IMR-90 (cell line): ENCODE measurements at regions not wholly inside any gene's neighbourhood (a gene's known extent, or its start where the extent isn't known, plus 50 kb on each side); places are given as distances from the start of the nearest gene placed in this dataset.

Experiments used
- ATAC-seq: fragments of 200-7000 bp; cut with Tn5 transposase; 2 replicates; pipeline ENCODE4 v1.9.1; 2020; ENCODE audit warnings: low read depth, mild to moderate bottlenecking, moderate library complexity
- BruUV-seq: library from RNA; stranded (reverse); fragments of 400-500 nt; replicated peaks from 2 replicates; lab custom pipeline; 2021; lab: Mats Ljungman, UMichigan
- CTCF ChIA-PET: fragments of 300-600 bp; formaldehyde crosslinking; extraction: SDS; loops from one replicate; lab custom pipeline; 2021; ENCODE audit warnings: antibody characterized with exemption; lab: Yijun Ruan, JAX
- POLR2A ChIA-PET: fragments of 300-600 bp; sonication (Branson Sonifier 250); formaldehyde crosslinking; loops from one replicate; lab custom pipeline; 2022; ENCODE audit warnings: antibody characterized with exemption; ENCODE audit not compliant: unreplicated experiment; lab: Charles Lee
- DNase-seq: peaks from one replicate; pipeline ENCODE4 v3.0.0; 2013
- H2AFZ ChIP-seq: replicated peaks from 2 replicates; pipeline ENCODE3; 2013; ENCODE audit warnings: low read length, mild to moderate bottlenecking; ENCODE audit not compliant: poor library complexity
- H2AK5ac ChIP-seq: 2 replicates; pipeline ENCODE4 v1.6.1; 2013; ENCODE audit warnings: low read depth, low read length, inconsistent platforms
- H2AK9ac ChIP-seq: replicated peaks from 2 replicates; pipeline ENCODE3; 2013; ENCODE audit warnings: mild to moderate bottlenecking, low read depth, low read length, moderate library complexity; ENCODE audit not compliant: poor library complexity
- H2BK120ac ChIP-seq: 2 replicates; pipeline ENCODE4 v1.6.1; 2013; ENCODE audit warnings: low read depth, low read length, inconsistent platforms
- H2BK15ac ChIP-seq: 3 replicates; pipeline ENCODE4 v1.6.1; 2013; ENCODE audit warnings: low read depth, low read length, inconsistent platforms
- H2BK20ac ChIP-seq: 2 replicates; pipeline ENCODE4 v1.6.1; 2013; ENCODE audit warnings: low read depth, mild to moderate bottlenecking, inconsistent platforms, low read length, moderate library complexity
- H2BK5ac ChIP-seq: 2 replicates; pipeline ENCODE4 v1.6.1; 2013; ENCODE audit warnings: mild to moderate bottlenecking, low read depth, low read length, inconsistent platforms; ENCODE audit not compliant: poor library complexity, severe bottlenecking
- H3K14ac ChIP-seq: replicated peaks from 2 replicates; pipeline ENCODE4 v1.6.1; 2013; ENCODE audit warnings: low read depth, low read length, inconsistent platforms
- H3K18ac ChIP-seq: 2 replicates; pipeline ENCODE4 v1.6.1; 2013; ENCODE audit warnings: low read depth, low read length, control low read depth
- H3K23ac ChIP-seq: 2 replicates; pipeline ENCODE4 v1.6.1; 2013; ENCODE audit warnings: low read depth, low read length, inconsistent platforms
- H3K27ac ChIP-seq: 2 replicates; pipeline ENCODE4 v1.5.1; 2013; ENCODE audit warnings: mild to moderate bottlenecking, control low read depth, low read length; ENCODE audit not compliant: insufficient read depth
- H3K27me3 ChIP-seq: 2 replicates; pipeline ENCODE4 v1.6.1; 2013; ENCODE audit warnings: low read length; ENCODE audit not compliant: control insufficient read depth, insufficient read depth
- H3K36me3 ChIP-seq: 2 replicates; pipeline ENCODE4 v1.6.1; 2013; ENCODE audit warnings: low read length, mixed read lengths; ENCODE audit not compliant: control insufficient read depth, insufficient read depth
- H3K4ac ChIP-seq: 2 replicates; pipeline ENCODE4 v1.6.1; 2013; ENCODE audit warnings: low read depth, low read length, inconsistent platforms
- H3K4me1 ChIP-seq: 2 replicates; pipeline ENCODE4 v1.6.1; 2013; ENCODE audit warnings: low read length, mixed read lengths; ENCODE audit not compliant: control insufficient read depth, insufficient read depth
- H3K4me2 ChIP-seq: 2 replicates; pipeline ENCODE4 v1.6.1; 2013; ENCODE audit warnings: low read depth, mild to moderate bottlenecking, control low read depth, low read length, moderate library complexity
- H3K4me3 ChIP-seq: 2 replicates; pipeline ENCODE4 v1.5.1; 2013; ENCODE audit warnings: low read depth, mild to moderate bottlenecking, control low read depth, low read length, moderate library complexity; ENCODE audit not compliant: insufficient read depth
- H3K56ac ChIP-seq: 2 replicates; pipeline ENCODE4 v1.6.1; 2013; ENCODE audit warnings: low read length, inconsistent platforms; ENCODE audit not compliant: insufficient read depth; ENCODE audit errors: extremely low read depth
- H3K79me1 ChIP-seq, 2 experiments: 2 replicates each; pipeline ENCODE4 v1.6.1; 2013; ENCODE audit warnings: low read length in 2 of 2, inconsistent platforms in 1 of 2, low read depth in 1 of 2
- H3K9ac ChIP-seq: 2 replicates; pipeline ENCODE4 v1.6.1; 2013; ENCODE audit warnings: low read depth, low read length, control low read depth
- H3K9me1 ChIP-seq: 2 replicates; pipeline ENCODE4 v1.6.1; 2013; ENCODE audit warnings: low read length, inconsistent platforms; ENCODE audit not compliant: insufficient read depth
- H3K9me3 ChIP-seq: 2 replicates; pipeline ENCODE4 v1.6.1; 2013; ENCODE audit warnings: low read length; ENCODE audit not compliant: control insufficient read depth, insufficient read depth
- H4K20me1 ChIP-seq: 2 replicates; pipeline ENCODE4 v1.6.1; 2013; ENCODE audit warnings: low read length, inconsistent platforms; ENCODE audit not compliant: insufficient read depth
- H4K5ac ChIP-seq: 2 replicates; pipeline ENCODE4 v1.6.1; 2013; ENCODE audit warnings: mild to moderate bottlenecking, low read depth, low read length, control low read depth
- H4K8ac ChIP-seq, 2 experiments: 2 replicates each; pipeline ENCODE4 v1.6.1; 2013; ENCODE audit warnings: low read depth in 2 of 2, low read length in 2 of 2, control low read depth in 1 of 2, inconsistent platforms in 1 of 2
- H4K91ac ChIP-seq: 2 replicates; pipeline ENCODE4 v1.6.1; 2013; ENCODE audit warnings: low read depth, low read length, inconsistent platforms; ENCODE audit not compliant: insufficient read depth
- BHLHE40 ChIP-seq: fragments of 150-350 bp; IDR thresholded peaks from 2 replicates; pipeline ENCODE4 v1.6.1; 2016; ENCODE audit warnings: mild to moderate bottlenecking, low read depth, low read length
- CEBPB ChIP-seq: IDR thresholded peaks from 2 replicates; pipeline ENCODE4 v1.6.1; 2012; ENCODE audit warnings: low read depth, low read length, improper control_type of control experiment
- CHD1 ChIP-seq: IDR thresholded peaks from 2 replicates; pipeline ENCODE4 v1.6.1; 2012; ENCODE audit warnings: low read depth, low read length, improper control_type of control experiment
- CTCF ChIP-seq: conservative IDR thresholded peaks from 2 replicates; pipeline ENCODE4 v1.5.1; 2012; ENCODE audit warnings: mild to moderate bottlenecking, low read depth, low read length, improper control_type of control experiment
- FOS ChIP-seq: fragments of 150-350 bp; IDR thresholded peaks from 2 replicates; pipeline ENCODE4 v1.6.1; 2016; ENCODE audit warnings: low read depth, low read length
- MAFK ChIP-seq: IDR thresholded peaks from 2 replicates; pipeline ENCODE4 v1.6.1; 2012; ENCODE audit warnings: low read depth, low read length, improper control_type of control experiment
- MAZ ChIP-seq: IDR thresholded peaks from 2 replicates; pipeline ENCODE4 v1.6.1; 2012; ENCODE audit warnings: low read depth, mild to moderate bottlenecking, low read length, improper control_type of control experiment, moderate library complexity, borderline replicate concordance
- NFE2L2 ChIP-seq: fragments of 150-350 bp; IDR thresholded peaks from 2 replicates; pipeline ENCODE4 v1.6.1; 2016; ENCODE audit warnings: low read depth, mild to moderate bottlenecking, low read length
- POLR2A ChIP-seq: IDR thresholded peaks from 2 replicates; pipeline ENCODE4 v1.6.1; 2012; ENCODE audit warnings: mild to moderate bottlenecking, low read depth, low read length
- RAD21 ChIP-seq: IDR thresholded peaks from 2 replicates; pipeline ENCODE4 v1.6.1; 2012; ENCODE audit warnings: low read length, improper control_type of control experiment
- RCOR1 ChIP-seq: IDR thresholded peaks from 2 replicates; pipeline ENCODE4 v1.6.1; 2012; ENCODE audit warnings: mild to moderate bottlenecking, low read length, improper control_type of control experiment; ENCODE audit not compliant: insufficient replicate concordance
- SMC3 ChIP-seq: fragments of 150-350 bp; IDR thresholded peaks from 2 replicates; pipeline ENCODE4 v1.6.1; 2016; ENCODE audit warnings: low read depth, mild to moderate bottlenecking, antibody characterized with exemption, low read length, moderate library complexity
- USF2 ChIP-seq: fragments of 150-350 bp; IDR thresholded peaks from 2 replicates; pipeline ENCODE4 v1.6.1; 2017; ENCODE audit warnings: mild to moderate bottlenecking, antibody characterized with exemption, low read length, low read depth
- WGBS, 2 experiments: methylation state at CpG; one replicate each; pipeline versions ENCODE4 v1.1.5 to v1.1.7; 2013; ENCODE audit warnings: missing lambda C conversion rate in 2 of 2; ENCODE audit not compliant: insufficient read length in 1 of 2; ENCODE audit errors: extremely low coverage in 2 of 2; 5-methylcytosine and 5-hydroxymethylcytosine counted together
- dilution Hi-C: fragments of 300-500 bp; cut with HindIII; formaldehyde crosslinking; loops from one replicate; pipeline ENCODE4 v1.14.3; 2018; ENCODE audit warnings: low sequenced_read_pairs; ENCODE audit not compliant: unreplicated experiment
- in situ Hi-C: fragments of 300-500 bp; cut with MboI; formaldehyde crosslinking; loops from 3 replicates; pipeline ENCODE4 v1.14.3; 2019; ENCODE audit warnings: low sequenced_read_pairs, inconsistent platforms, mixed read lengths
- intact Hi-C: fragments of 100-400 bp; cut with micrococcal nuclease; formaldehyde crosslinking; loops from 2 replicates; pipeline ENCODE4 v1.10.0; 2022
- TF ChIP-seq, protein P1 (sequence below): fragments of 150-350 bp; IDR thresholded peaks from 2 replicates; pipeline ENCODE4 v1.6.1; 2016; ENCODE audit warnings: low read depth, mild to moderate bottlenecking, low read length, moderate library complexity, borderline replicate concordance

DNA sequence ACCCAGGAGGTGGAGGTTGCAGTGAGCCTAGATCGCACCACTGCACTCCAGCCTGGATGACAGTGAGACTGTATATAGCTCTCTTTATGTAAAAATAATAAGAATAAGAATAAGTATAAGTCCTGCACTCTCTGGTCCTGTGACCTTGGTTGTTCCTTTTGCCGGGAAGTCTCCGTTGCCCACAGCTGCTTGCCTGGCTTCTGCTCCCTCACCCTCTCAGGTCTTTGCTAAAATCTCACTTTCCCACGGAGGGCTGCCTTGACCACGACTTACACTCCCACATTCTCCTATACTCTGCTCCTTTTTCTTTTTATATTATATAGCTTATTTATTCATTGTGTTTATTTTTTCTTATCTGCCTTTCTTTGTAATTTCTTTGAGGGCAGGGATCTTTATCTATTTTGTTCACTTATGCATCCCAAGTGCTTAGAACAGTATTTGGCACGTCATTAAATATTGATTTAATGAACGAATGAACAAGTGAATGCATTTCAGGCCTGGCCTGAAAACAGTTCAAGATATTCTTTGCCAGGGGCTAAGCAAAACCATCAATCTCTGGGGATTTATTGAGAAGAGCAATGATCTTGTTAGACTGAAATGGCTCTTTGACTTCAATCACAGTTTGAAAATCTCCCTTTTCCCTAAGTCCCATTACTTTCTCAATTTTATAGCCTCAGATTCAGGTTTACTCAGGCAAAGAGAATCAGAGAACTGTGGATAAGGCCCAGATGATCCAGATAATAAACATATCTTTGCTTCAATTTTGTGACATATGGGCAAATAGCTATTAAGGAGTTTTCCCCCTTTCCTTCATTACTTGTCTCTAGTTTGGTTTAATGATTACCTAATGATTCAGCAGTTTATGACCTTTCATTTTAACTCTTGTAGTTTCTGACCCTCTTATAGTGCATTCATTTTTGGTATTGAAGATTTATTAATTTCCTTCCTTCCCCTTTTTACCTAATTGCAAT lies 60.8 kb upstream of the TMC1 start:
- 0 out of 2 replicates have a peak, but pooled peaks cover 4% of the 10 kb centered on the region for H3K4me1 ChIP-seq
- H2AFZ ChIP-seq: no peak overlapping the region
- H2BK15ac ChIP-seq: peak overlapping the region; percentile 88; the same call in 1 of the 3 replicates
- H2AK5ac ChIP-seq: no peak overlapping the region
- no peak overlapping the region for H3K14ac ChIP-seq
- in situ Hi-C loops: no loop called here
- BruUV-seq: no TSS peak
- POLR2A ChIA-PET: no interaction called here
- no peak overlapping the region for H3K4me3 ChIP-seq
- CTCF ChIA-PET: interaction anchor here (1.6 kb wide), 1 partner anchor 125 kb away, joined by 3 read pairs; no protein-coding TSS in a partner anchor
- intact Hi-C loops: no loop called here
- no peak overlapping the region for H2BK120ac ChIP-seq
- no peak overlapping the region for H3K27ac ChIP-seq
- no peak overlapping the region; the same call in 1 of the 2 replicates for H3K18ac ChIP-seq
- no peak overlapping the region for H3K9ac ChIP-seq
- H3K9me3 ChIP-seq: no peaks in the 10 kb centered on the region
- no peak overlapping the region for H3K4ac ChIP-seq
- no peaks in the 10 kb centered on the region for H3K27me3 ChIP-seq
- DNase-seq: no peak
- no peak overlapping the region for H4K8ac ChIP-seq
- no peak overlapping the region for H3K56ac ChIP-seq
- no peak overlapping the region for H2BK5ac ChIP-seq
- dilution Hi-C loops: no loop called here
- H4K91ac ChIP-seq: no peak overlapping the region
- H2BK20ac ChIP-seq: peak overlapping the region; percentile 22; the same call in 1 of the 2 replicates
- H3K23ac ChIP-seq: no peak overlapping the region
- H3K4me2 ChIP-seq: no peak overlapping the region
- ATAC-seq: no peak
- H3K79me1 ChIP-seq: no peaks in the 10 kb centered on the region
- H2AK9ac ChIP-seq: no peak overlapping the region
- H3K36me3 ChIP-seq: no peaks in the 10 kb centered on the region
- no peaks in the 10 kb centered on the region for H3K9me1 ChIP-seq
- 83% methylated on average over 2 of the region's 7 CpGs; no CpG with 5 or more reads in 1 of the 2 experiments for WGBS, 2 experiments
- no peak overlapping the region for H4K5ac ChIP-seq
- H4K20me1 ChIP-seq: no peaks in the 10 kb centered on the region
- TF ChIP-seq FOS: no peak
- TF ChIP-seq CEBPB: no peak
- TF ChIP-seq MAZ: no peak
- TF ChIP-seq CTCF: no peak
- no peak for TF ChIP-seq POLR2A
- no peak for TF ChIP-seq BHLHE40
- no peak for TF ChIP-seq RCOR1
- TF ChIP-seq CHD1: no peak
- TF ChIP-seq NFE2L2: no peak
- no peak for TF ChIP-seq MAFK
- TF ChIP-seq SMC3: no peak
- TF ChIP-seq, protein P1, sequence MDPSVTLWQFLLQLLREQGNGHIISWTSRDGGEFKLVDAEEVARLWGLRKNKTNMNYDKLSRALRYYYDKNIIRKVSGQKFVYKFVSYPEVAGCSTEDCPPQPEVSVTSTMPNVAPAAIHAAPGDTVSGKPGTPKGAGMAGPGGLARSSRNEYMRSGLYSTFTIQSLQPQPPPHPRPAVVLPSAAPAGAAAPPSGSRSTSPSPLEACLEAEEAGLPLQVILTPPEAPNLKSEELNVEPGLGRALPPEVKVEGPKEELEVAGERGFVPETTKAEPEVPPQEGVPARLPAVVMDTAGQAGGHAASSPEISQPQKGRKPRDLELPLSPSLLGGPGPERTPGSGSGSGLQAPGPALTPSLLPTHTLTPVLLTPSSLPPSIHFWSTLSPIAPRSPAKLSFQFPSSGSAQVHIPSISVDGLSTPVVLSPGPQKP: no peak
- no peak for TF ChIP-seq USF2
- TF ChIP-seq RAD21: no peak
